Adipocyte (in vitro differentiated cells): ENCODE measurements at regions not wholly inside any gene's neighbourhood (a gene's known extent, or its start where the extent isn't known, plus 50 kb on each side); places are given as distances from the start of the nearest gene placed in this dataset.
A peak's percentile ranks its signal among the peaks of the same experiment; 100 is the strongest.

ENCODE experiments used
- DNase-seq: peaks from one replicate; pipeline ENCODE4 v3.0.0-alpha.2; 2015; ENCODE audit warnings: low read depth
- H3K27me3 ChIP-seq: replicated peaks from 2 replicates; pipeline ENCODE4 v1.7.0; 2013; ENCODE audit warnings: mild to moderate bottlenecking, low read length, moderate library complexity; ENCODE audit not compliant: control insufficient read depth, insufficient read depth
- H3K36me3 ChIP-seq: 2 replicates; pipeline ENCODE4 v1.7.0; 2013; ENCODE audit warnings: low read length, mild to moderate bottlenecking, moderate library complexity; ENCODE audit not compliant: control insufficient read depth, insufficient read depth, severe bottlenecking
- H3K4me1 ChIP-seq: 2 replicates; pipeline ENCODE4 v1.7.0; 2013; ENCODE audit warnings: mild to moderate bottlenecking, low read length, moderate library complexity; ENCODE audit not compliant: control insufficient read depth, insufficient read depth
- H3K4me3 ChIP-seq: 2 replicates; pipeline ENCODE4 v1.7.0; 2013; ENCODE audit warnings: mild to moderate bottlenecking, low read length, moderate library complexity
- H3K9ac ChIP-seq: 2 replicates; pipeline ENCODE4 v1.7.0; 2013; ENCODE audit warnings: mild to moderate bottlenecking, low read length, moderate library complexity
- H3K9me3 ChIP-seq: 2 replicates; pipeline ENCODE4 v1.7.0; 2013; ENCODE audit warnings: mild to moderate bottlenecking, low read length, moderate library complexity; ENCODE audit not compliant: control insufficient read depth

DNA sequence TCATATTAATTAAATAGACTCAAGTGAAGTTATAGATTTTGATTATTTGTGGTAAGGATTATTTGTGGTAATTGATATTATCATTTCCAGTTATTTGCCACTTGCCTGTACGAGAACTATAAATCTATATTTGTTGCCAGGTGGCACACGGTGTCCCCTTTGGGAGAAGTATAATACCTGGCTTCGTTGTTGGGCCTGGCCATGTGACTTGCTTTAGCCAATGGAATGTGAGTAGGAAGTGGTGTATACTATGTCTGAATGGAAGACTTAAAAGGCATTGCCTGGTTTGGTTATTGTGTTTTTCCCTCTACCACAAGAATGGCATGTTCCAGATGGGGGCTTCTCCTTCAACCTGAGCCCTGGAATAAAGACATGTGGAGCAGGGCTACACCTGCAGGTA lies 228.1 kb downstream of the CDC5L start:
- no peaks in the 10 kb centered on the region for H3K36me3 ChIP-seq
- DNase-seq = no peak
- H3K9me3 ChIP-seq = no peaks in the 10 kb centered on the region
- H3K9ac ChIP-seq = no peak overlapping the region
- H3K4me3 ChIP-seq = no peak overlapping the region
- peaks cover 21% of the 10 kb centered on the region for H3K27me3 ChIP-seq
- no peaks in the 10 kb centered on the region for H3K4me1 ChIP-seq

DNA sequence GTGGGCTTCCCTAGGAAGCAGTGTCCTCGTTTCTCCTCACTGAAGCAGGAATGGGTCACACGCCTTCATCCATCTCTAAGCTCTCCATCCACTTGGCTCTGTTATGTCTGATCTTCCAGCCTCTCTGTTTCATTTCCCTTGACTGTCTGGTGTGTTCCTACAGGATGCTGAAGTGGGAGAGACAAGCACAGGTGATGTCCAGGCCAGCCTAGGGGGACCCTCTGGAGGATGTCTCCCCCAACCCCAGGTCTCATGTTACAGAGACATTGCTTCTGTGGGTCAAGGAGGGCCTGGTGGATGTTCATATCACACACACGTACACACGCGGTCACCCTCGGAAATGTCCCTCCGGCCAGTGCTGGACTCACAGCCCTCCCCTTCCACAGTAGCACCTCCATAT lies 229.9 kb downstream of the CDC5L start:
- DNase-seq = no peak
- Histone ChIP-seq H3K27me3 (peaks cover 25% of the 10 kb centered on the region), H3K9ac (no peak overlapping the region), H3K4me3 (no peak overlapping the region), H3K9me3 (no peaks in the 10 kb centered on the region), H3K36me3 (no peaks in the 10 kb centered on the region), H3K4me1 (no peaks in the 10 kb centered on the region)

DNA sequence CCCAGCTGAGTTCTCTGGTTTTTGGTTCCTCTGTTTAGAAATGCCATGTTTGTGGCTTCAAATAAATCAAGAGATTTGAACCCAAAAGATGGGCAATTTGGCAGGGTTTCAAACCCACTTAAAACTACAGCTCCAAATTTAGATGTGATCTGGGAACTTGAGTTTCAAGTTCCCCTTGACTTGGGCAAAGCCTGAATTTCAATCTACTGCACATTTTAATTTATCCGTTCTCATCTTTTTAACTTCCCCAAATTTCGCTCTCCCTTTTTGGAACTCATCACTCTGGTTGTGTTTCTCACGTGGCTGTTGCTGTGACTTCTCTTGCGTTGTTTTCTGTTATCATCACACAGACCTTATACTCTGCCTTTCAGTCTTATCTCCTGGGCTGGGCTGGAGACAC lies 230.9 kb downstream of the CDC5L start:
- no peak overlapping the region for H3K9ac ChIP-seq
- H3K4me3 ChIP-seq = no peak overlapping the region
- H3K9me3 ChIP-seq = no peaks in the 10 kb centered on the region
- DNase-seq = no peak
- H3K4me1 ChIP-seq = no peaks in the 10 kb centered on the region
- no peaks in the 10 kb centered on the region for H3K36me3 ChIP-seq
- peaks cover 17% of the 10 kb centered on the region for H3K27me3 ChIP-seq

DNA sequence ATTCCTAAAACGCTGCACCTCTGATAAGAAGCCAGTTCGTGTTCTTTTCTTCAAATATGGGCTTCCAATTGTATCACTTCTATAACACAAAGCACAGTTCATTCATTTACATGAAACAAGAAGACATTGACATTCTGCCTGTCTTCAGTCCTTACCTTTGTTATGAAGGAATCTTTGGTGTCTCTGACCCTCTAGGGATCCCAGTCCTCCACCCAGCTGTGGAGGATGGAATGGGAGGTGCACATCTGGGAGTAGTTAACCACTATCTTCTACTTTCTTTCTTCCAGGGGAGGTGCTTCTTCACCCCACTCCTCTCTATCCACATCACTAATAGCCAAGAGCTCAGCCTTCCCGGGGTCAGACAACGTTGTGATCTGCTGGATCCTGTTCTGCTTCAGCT lies 233.4 kb downstream of the CDC5L start:
- H3K9ac ChIP-seq = no peak overlapping the region
- H3K9me3 ChIP-seq = no peaks in the 10 kb centered on the region
- H3K27me3 ChIP-seq = peaks cover 14% of the 10 kb centered on the region
- DNase-seq = no peak
- H3K4me1 ChIP-seq = no peaks in the 10 kb centered on the region
- H3K36me3 ChIP-seq = no peaks in the 10 kb centered on the region
- no peak overlapping the region for H3K4me3 ChIP-seq

DNA sequence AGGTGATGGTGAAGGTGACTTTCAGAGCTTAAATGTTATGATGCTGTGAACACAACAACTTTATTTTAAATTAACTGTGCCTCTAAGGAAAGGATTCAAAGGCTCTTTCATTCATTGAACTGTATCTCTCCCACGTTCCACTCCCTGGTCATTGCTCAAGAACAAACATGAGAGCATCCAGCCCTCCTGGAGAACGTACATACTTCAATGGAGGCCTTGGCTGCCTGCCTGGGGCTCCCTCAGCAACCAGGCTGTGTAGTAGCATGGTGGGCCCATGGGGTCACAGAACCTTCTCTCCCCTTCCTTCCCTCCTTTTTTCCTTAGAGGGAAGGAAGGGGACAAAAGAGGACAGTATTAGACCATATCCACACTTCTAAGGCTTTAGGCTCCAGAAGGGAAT lies 234.3 kb downstream of the CDC5L start:
- Histone ChIP-seq H3K36me3 (no peaks in the 10 kb centered on the region), H3K4me1 (no peaks in the 10 kb centered on the region), H3K9me3 (no peaks in the 10 kb centered on the region), H3K4me3 (no peak overlapping the region), H3K9ac (no peak overlapping the region), H3K27me3 (peaks cover 14% of the 10 kb centered on the region)
- peak; percentile 49 for DNase-seq

DNA sequence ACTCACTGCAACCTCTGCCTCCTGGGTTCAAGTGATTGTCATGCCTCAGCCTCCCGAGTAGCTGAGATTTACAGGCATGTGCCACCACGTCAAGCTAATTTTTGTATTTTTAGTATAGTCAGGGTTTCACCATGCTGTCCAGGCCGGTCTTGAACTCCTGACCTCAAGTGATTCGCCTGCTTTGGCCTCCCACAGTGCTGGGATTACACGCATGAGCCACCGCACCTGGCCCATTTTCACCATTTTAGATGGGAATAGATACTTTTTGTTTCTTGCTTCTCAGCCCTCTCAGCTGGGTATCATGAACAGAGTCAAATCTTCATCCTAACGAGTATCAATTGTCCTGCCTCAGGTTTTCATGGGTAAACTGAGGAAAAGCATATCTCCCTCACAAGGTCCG lies 235.0 kb downstream of the CDC5L start:
- Histone ChIP-seq H3K9me3 (no peaks in the 10 kb centered on the region), H3K27me3 (peaks cover 10% of the 10 kb centered on the region), H3K36me3 (no peaks in the 10 kb centered on the region), H3K4me3 (no peak overlapping the region), H3K9ac (no peak overlapping the region), H3K4me1 (no peaks in the 10 kb centered on the region)
- DNase-seq = no peak

DNA sequence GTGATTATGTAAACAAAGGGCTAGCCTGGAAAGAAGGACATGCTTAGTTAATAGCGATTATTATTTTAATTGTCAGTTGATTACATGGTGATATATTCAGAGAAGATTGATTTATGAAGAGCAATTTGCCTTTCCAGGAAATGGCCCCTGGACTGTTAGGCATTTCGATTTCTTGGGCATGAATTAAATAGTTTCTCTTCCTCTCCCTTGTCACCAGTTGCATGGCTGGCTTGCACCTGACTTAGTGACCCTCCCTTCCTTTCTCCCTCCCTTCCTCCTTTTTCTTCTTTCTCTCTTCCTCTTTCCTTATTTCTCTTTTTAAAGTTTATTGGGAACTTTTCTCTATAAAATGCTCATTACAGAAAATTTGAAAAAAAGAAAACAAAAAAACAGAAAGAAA lies 235.4 kb downstream of the CDC5L start:
- H3K4me1 ChIP-seq = no peaks in the 10 kb centered on the region
- no peak for DNase-seq
- peaks cover 10% of the 10 kb centered on the region for H3K27me3 ChIP-seq
- no peaks in the 10 kb centered on the region for H3K36me3 ChIP-seq
- H3K9me3 ChIP-seq = no peaks in the 10 kb centered on the region
- no peak overlapping the region for H3K4me3 ChIP-seq
- H3K9ac ChIP-seq = no peak overlapping the region

DNA sequence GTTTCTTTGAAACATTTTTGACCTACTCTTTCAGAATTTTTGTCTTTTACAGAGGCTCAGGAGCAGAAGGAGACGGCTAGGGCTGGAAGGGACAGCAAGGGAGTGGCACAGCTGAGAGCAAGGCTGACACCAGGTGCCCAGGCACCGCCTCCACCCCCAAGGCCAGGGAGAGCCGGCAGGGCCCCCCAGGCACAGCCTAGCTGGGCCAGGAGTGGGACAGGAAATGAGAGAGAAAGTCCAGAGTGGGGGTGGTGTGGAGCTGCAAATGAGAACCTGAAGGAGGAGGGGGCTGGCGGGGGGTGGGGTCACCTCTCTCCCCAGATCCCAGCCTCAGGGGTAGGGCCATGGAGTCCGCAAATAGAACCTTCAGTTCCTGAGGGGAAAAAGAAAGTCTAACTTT lies 236.7 kb downstream of the CDC5L start:
- no peaks in the 10 kb centered on the region for H3K36me3 ChIP-seq
- DNase-seq = no peak
- H3K27me3 ChIP-seq = peaks cover 14% of the 10 kb centered on the region

DNA sequence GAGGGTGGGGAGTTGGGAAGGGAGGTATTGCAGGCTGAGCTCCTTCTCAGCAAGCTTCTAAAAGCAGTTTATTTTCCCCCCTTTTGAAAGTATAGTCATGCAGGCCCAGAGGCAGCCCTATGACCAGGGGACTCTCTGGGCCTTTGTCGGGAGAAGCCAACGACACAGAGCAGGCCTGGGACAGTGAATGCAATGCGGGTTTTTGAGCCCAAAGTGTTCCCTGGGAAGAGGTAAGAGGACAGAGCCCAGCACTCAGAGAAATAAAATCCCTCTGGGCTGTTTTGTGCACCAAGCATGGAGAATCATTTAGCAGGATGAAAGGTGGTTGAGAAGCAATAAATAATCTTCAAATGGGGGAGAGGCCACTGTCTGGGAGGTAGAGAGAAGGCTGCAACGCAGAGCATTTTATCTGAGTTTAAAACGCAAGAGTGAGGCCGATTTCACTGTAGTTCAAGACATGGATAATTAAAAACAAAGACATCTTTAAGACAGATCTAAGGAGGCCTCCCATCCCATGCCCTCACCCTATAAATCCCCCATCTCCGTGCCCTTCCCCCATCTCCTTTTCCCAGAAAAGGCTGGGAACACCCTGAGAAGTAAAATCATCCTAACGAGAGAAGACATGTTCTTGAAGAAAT lies 237.5 kb downstream of the CDC5L start:
- Histone ChIP-seq H3K4me1 (no peaks in the 10 kb centered on the region), H3K27me3 (peaks cover 14% of the 10 kb centered on the region), H3K9ac (no peak overlapping the region), H3K9me3 (no peaks in the 10 kb centered on the region), H3K4me3 (no peak overlapping the region), H3K36me3 (no peaks in the 10 kb centered on the region)
- no peak for DNase-seq

More for the DNA sequence above, 236.7 kb downstream of the CDC5L start:
- H3K9me3 ChIP-seq = no peaks in the 10 kb centered on the region
- no peak overlapping the region for H3K4me3 ChIP-seq
- no peaks in the 10 kb centered on the region for H3K4me1 ChIP-seq
- H3K9ac ChIP-seq = no peak overlapping the region

DNA sequence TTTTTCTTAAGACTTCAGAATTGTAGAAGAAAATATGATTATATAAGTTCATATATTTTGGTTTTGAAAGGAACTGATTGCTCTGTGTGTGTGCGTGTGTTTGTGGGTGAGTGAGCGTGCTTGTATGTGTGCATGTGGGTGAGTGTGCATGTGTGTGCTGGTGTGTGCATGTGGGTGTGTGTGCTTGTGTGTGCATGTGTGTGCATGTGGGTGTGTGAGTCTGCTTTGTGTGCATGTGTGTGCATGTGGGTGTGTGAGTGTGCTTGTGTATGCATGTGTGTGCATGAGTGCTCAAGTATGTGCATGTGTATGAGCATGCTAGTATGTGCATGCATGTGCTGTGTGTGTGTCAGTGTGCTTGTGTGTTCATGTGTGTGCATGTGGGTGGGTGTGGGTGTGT lies 238.5 kb downstream of the CDC5L start:
- Histone ChIP-seq H3K4me1 (no peaks in the 10 kb centered on the region), H3K9me3 (no peaks in the 10 kb centered on the region)

DNA sequence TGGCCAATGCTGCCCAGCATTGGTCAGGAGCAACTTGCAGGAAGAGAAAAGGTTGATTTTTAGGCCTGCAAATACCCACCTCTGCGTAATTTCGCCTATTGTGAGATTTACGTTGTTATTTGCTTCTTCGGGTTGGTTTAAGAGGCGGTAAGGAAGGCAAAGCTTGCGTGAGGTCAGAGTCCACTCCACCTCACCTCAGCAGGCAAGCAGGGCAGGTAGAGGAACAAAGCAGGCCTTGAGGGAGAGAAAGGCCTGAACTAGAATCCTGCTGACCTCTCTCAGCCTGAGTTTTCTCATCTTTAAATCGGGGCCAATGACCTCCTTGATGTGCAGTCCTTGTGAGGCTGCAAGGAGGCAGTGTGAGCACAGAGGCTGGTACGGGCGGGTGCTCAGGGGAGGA lies 239.1 kb downstream of the CDC5L start:
- no peak for DNase-seq
- no peaks in the 10 kb centered on the region for H3K4me1 ChIP-seq
- no peak overlapping the region for H3K4me3 ChIP-seq
- H3K27me3 ChIP-seq = peaks cover 9% of the 10 kb centered on the region
- no peaks in the 10 kb centered on the region for H3K9me3 ChIP-seq
- H3K9ac ChIP-seq = no peak overlapping the region
- no peaks in the 10 kb centered on the region for H3K36me3 ChIP-seq

More for the DNA sequence above, 238.5 kb downstream of the CDC5L start:
- no peak overlapping the region for H3K9ac ChIP-seq
- H3K27me3 ChIP-seq = peaks cover 10% of the 10 kb centered on the region
- no peaks in the 10 kb centered on the region for H3K36me3 ChIP-seq
- no peak for DNase-seq
- H3K4me3 ChIP-seq = no peak overlapping the region
